ENCODE measurements at regions not wholly inside any gene's neighbourhood (a gene's known extent, or its start where the extent isn't known, plus 50 kb on each side); places are given as distances from the start of the nearest gene placed in this dataset.
"Not testable (repeated sequence)": the region's sequence is repeated elsewhere in the genome, so short reads cannot be mapped to it uniquely, and the experiment has no call there.

- DNase-seq, result no peak
These were observed 2121.0 kb downstream of the PCDH7 start for GRCh38 chr4:32841217-32841616.

- peak; percentile 25 for DNase-seq
These were observed 2127.3 kb downstream of the PCDH7 start for GRCh38 chr4:32847461-32847860.

- DNase-seq, result no peak
These were observed 2135.5 kb downstream of the PCDH7 start for GRCh38 chr4:32855622-32856021.

GRCh38 chr4:32858361-32858760 lies 2138.2 kb downstream of the PCDH7 start:
- no peak for DNase-seq

GRCh38 chr4:32858971-32859370 lies 2138.8 kb downstream of the PCDH7 start:
- no peak for DNase-seq

GRCh38 chr4:32864713-32865351 lies 2144.7 kb downstream of the PCDH7 start:
- DNase-seq, result no peak

GRCh38 chr4:32876546-32876945 lies 2156.4 kb downstream of the PCDH7 start:
- no peak for DNase-seq

GRCh38 chr4:32879913-32880312 lies 2159.7 kb downstream of the PCDH7 start:
- no peak for DNase-seq

GRCh38 chr4:32884198-32884597 lies 2164.0 kb downstream of the PCDH7 start:
- DNase-seq, result no peak

- no peak for DNase-seq
These were observed 2170.2 kb downstream of the PCDH7 start for GRCh38 chr4:32890398-32890797.

GRCh38 chr4:32909053-32909452 lies 2188.9 kb downstream of the PCDH7 start:
- no peak for DNase-seq

- DNase-seq, result no peak
These were observed 2189.6 kb downstream of the PCDH7 start for GRCh38 chr4:32909736-32910135.

- DNase-seq, result no peak
These were observed 2197.4 kb downstream of the PCDH7 start for GRCh38 chr4:32917586-32917985.

GRCh38 chr4:32929796-32930699 lies 2209.9 kb downstream of the PCDH7 start:
- peak; percentile 47 for DNase-seq

GRCh38 chr4:32930700-32931099 lies 2210.5 kb downstream of the PCDH7 start:
- DNase-seq, result no peak

- DNase-seq, result no peak
These were observed 2211.3 kb downstream of the PCDH7 start for GRCh38 chr4:32931475-32931874.

- DNase-seq, result no peak
These were observed 2212.0 kb downstream of the PCDH7 start for GRCh38 chr4:32932156-32932555.

GRCh38 chr4:32939222-32939621 lies 2219.1 kb downstream of the PCDH7 start:
- DNase-seq, result not testable (repeated sequence)

- DNase-seq, result no peak
These were observed 2230.7 kb downstream of the PCDH7 start for GRCh38 chr4:32950866-32951265.

- DNase-seq, result no peak
These were observed 2238.4 kb downstream of the PCDH7 start for GRCh38 chr4:32958586-32958985.

GRCh38 chr4:32962100-32962499 lies 2241.9 kb downstream of the PCDH7 start:
- DNase-seq, result no peak

- DNase-seq, result no peak
These were observed 2265.1 kb downstream of the PCDH7 start for GRCh38 chr4:32985256-32985655.

GRCh38 chr4:32986236-32986635 lies 2266.1 kb downstream of the PCDH7 start:
- no peak for DNase-seq

All from muscle of arm (tissue), 1 donor.